Mammary epithelial cell (primary cell): ENCODE measurements at regions not wholly inside any gene's neighbourhood (a gene's known extent, or its start where the extent isn't known, plus 50 kb on each side); places are given as distances from the start of the nearest gene placed in this dataset.

ENCODE experiments used
- EZH2 ChIP-seq: IDR thresholded peaks from 2 replicates; pipeline ENCODE4 v1.6.1; 2012; ENCODE audit warnings: low read length, inconsistent platforms, borderline replicate concordance
- TF ChIP-seq, protein P1 (sequence below), 2 donors: IDR thresholded peaks in 1 of 2; conservative IDR thresholded peaks in 1 of 2; 2 replicates each; pipeline ENCODE4 v1.5.1; 2011 to 2012; ENCODE audit warnings: inconsistent platforms in 2 of 2, low read length in 2 of 2, mild to moderate bottlenecking in 2 of 2, control low read depth in 1 of 2, low read depth in 1 of 2; ENCODE audit not compliant: insufficient read depth in 1 of 2; ENCODE audit errors: extremely low read depth in 1 of 2

DNA sequence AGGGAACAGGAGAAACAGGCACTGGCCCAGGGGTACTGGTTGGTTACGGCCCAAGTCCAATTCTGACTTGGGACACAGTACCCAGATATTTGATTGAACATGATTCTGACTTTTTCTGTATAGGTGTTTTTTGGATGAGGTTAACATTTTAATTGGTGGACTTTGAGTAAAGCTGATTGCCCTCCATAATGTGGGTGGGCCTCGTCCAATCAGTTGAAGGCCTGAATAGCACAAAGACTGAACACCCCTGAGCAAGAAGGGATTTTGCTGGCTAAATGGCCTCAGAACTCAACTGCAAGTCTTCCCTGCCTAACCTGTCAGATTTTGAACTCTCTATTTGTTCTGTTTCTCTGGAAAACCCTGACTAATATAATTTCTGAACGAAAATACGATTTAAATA is 222.6 kb downstream of the TEX36 start:
- no peak for TF ChIP-seq EZH2
- TF ChIP-seq, protein P1, sequence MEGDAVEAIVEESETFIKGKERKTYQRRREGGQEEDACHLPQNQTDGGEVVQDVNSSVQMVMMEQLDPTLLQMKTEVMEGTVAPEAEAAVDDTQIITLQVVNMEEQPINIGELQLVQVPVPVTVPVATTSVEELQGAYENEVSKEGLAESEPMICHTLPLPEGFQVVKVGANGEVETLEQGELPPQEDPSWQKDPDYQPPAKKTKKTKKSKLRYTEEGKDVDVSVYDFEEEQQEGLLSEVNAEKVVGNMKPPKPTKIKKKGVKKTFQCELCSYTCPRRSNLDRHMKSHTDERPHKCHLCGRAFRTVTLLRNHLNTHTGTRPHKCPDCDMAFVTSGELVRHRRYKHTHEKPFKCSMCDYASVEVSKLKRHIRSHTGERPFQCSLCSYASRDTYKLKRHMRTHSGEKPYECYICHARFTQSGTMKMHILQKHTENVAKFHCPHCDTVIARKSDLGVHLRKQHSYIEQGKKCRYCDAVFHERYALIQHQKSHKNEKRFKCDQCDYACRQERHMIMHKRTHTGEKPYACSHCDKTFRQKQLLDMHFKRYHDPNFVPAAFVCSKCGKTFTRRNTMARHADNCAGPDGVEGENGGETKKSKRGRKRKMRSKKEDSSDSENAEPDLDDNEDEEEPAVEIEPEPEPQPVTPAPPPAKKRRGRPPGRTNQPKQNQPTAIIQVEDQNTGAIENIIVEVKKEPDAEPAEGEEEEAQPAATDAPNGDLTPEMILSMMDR (conservative IDR thresholded peaks at IDR 0.05 in 1 of 2, IDR thresholded peaks at IDR 0.05 in 1 of 2; ENCODE audit: extremely low read depth in 1 of 2, insufficient read depth in 1 of 2, low read depth in 1 of 2, low read length in 2 of 2), result no peak
